Adrenal gland (tissue), 9 donors: ENCODE measurements at regions not wholly inside any gene's neighbourhood (a gene's known extent, or its start where the extent isn't known, plus 50 kb on each side); places are given as distances from the start of the nearest gene placed in this dataset.
A peak's percentile ranks its signal among the peaks of the same experiment; 100 is the strongest.

Source experiments
- DNase-seq, 7 donors: peaks; one replicate each; pipeline ENCODE4 v3.0.0-alpha.2; 2019 to 2020
- H3K27ac ChIP-seq, 5 donors: fragments of 200-600 bp; sonication (generic) in 4 of 5; 1 replicate in 3 of 5; 2 replicates in 2 of 5; pipeline versions ENCODE4 v1.5.1 to v1.8.0; 2016 to 2020; ENCODE audit warnings: mild to moderate bottlenecking in 1 of 5
- H3K27me3 ChIP-seq: fragments of 200-600 bp; 2 replicates; pipeline ENCODE4 v1.8.0; 2021
- H3K36me3 ChIP-seq, 2 donors: fragments of 200-600 bp; replicated peaks in 1 of 2; 1 replicate in 1 of 2; 2 replicates in 1 of 2; pipeline versions ENCODE4 v1.5.1 to v1.8.0; 2018 to 2022
- H3K4me1 ChIP-seq, 2 donors: fragments of 200-600 bp; replicated peaks in 1 of 2; 1 replicate in 1 of 2; 2 replicates in 1 of 2; pipeline versions ENCODE4 v1.5.1 to v1.8.0; 2018 to 2021
- H3K4me3 ChIP-seq, 4 donors: fragments of 200-600 bp; sonication (generic) in 3 of 4; one replicate each; pipeline ENCODE4 v1.5.1; 2016 to 2018
- H3K9me3 ChIP-seq, 3 donors: fragments of 200-600 bp; sonication (generic) in 1 of 3; replicated peaks in 1 of 3; 1 replicate in 2 of 3; 2 replicates in 1 of 3; pipeline versions ENCODE4 v1.5.1 to v1.8.0; 2016 to 2021
- CTCF ChIP-seq, 6 experiments: fragments of 450-650 bp in 4 of 6; fragments of 200-600 bp in 2 of 6; sonication (generic) in 1 of 6; IDR thresholded peaks; 1 replicate in 5 of 6; 2 replicates in 1 of 6; pipeline versions ENCODE4 v1.5.1 to v1.8.0; 2016 to 2021; ENCODE audit warnings: antibody characterized with exemption in 6 of 6, mild to moderate bottlenecking in 2 of 6, moderate library complexity in 1 of 6
- POLR2A ChIP-seq, 2 donors: fragments of 450-650 bp; IDR thresholded peaks; one replicate each; pipeline ENCODE4 v1.6.1; 2017; ENCODE audit warnings: antibody characterized with exemption in 2 of 2, mild to moderate bottlenecking in 2 of 2, moderate library complexity in 1 of 2
- WGBS, 4 donors: extraction: QIAGEN DNeasy Blood & Tissue Kit in 2 of 4; methylation state at CpG; one replicate each; pipeline versions ENCODE4 v1.1.5 to v1.1.7; 2013 to 2017; 5-methylcytosine and 5-hydroxymethylcytosine counted together
- intact Hi-C, 2 donors: fragments of 100-400 bp; cut with DNase I; formaldehyde crosslinking; loops; one replicate each; pipeline versions ENCODE4 v1.14.1 to v1.15.0; 2022 to 2023
- donor health status: healthy with polysubstance abuse.
- donor health status: Bipolar disorder and iron deficiency.
- donor health status: DM: yes; HTN: yes; CAD: no.
- donor health status: DM: no; HTN: no; CAD: no.
- donor health status: DM: no; HTN: no; CAD: no.

GRCh38 chr20:60838297-60838696, 413.8 kb upstream of the CDH4 start:
- H3K4me1 ChIP-seq, result no peaks in the 10 kb centered on the region
- no peaks in the 10 kb centered on the region for H3K36me3 ChIP-seq
- H3K27me3 ChIP-seq, result peaks cover 3% of the 10 kb centered on the region
- H3K9me3 ChIP-seq, result no peaks in the 10 kb centered on the region
- intact Hi-C loops, result no loop called here
- H3K27ac ChIP-seq, result no peak overlapping the region
- TF ChIP-seq POLR2A (IDR thresholded peaks at IDR 0.05), result no peak
- TF ChIP-seq CTCF (IDR thresholded peaks at IDR 0.05), result no peak
- WGBS, 4 donors, result 62 to 68% (median 67%) methylated on average over 3 of the region's 3 CpGs
- DNase-seq, result no peak
- no peak overlapping the region for H3K4me3 ChIP-seq

- H3K4me3 ChIP-seq, result no peak overlapping the region
- no peaks in the 10 kb centered on the region for H3K9me3 ChIP-seq
- WGBS, 4 donors, result 73 to 79% (median 73%) methylated on average over 3 of the region's 3 CpGs
- no peak overlapping the region for H3K27ac ChIP-seq
- no peak for TF ChIP-seq CTCF (IDR thresholded peaks at IDR 0.05)
- TF ChIP-seq POLR2A (IDR thresholded peaks at IDR 0.05), result no peak
- intact Hi-C loops, result no loop called here
- peaks cover 3% of the 10 kb centered on the region for H3K27me3 ChIP-seq
- no peaks in the 10 kb centered on the region for H3K36me3 ChIP-seq
- DNase-seq, result no peak
- H3K4me1 ChIP-seq, result no peaks in the 10 kb centered on the region
Measured at GRCh38 chr20:60840971-60841370, 411.1 kb upstream of the CDH4 start.

- Histone ChIP-seq H3K27me3 (peaks cover 3% of the 10 kb centered on the region), H3K4me3 (no peak overlapping the region), H3K4me1 (no peaks in the 10 kb centered on the region), H3K36me3 (no peaks in the 10 kb centered on the region), H3K27ac (no peak overlapping the region), H3K9me3 (no peaks in the 10 kb centered on the region)
- no peak for TF ChIP-seq POLR2A (IDR thresholded peaks at IDR 0.05)
- TF ChIP-seq CTCF (IDR thresholded peaks at IDR 0.05), result no peak
- intact Hi-C loops, result no loop called here
- no peak for DNase-seq
- WGBS, 4 donors, result 55 to 79% (median 61%) methylated on average over 4 of the region's 4 CpGs
Measured at GRCh38 chr20:60845146-60845545, 406.9 kb upstream of the CDH4 start.

GRCh38 chr20:60851826-60852704, 400.0 kb upstream of the CDH4 start:
- TF ChIP-seq POLR2A (IDR thresholded peaks at IDR 0.05) (no peak), CTCF (IDR thresholded peaks at IDR 0.05) (peak in 3 of 6 experiments; percentile 13 to 21 (median 15))
- WGBS, 4 donors, result 30 to 47% (median 38%) methylated on average over 8 to 9 of the region's 9 CpGs
- H3K27me3 ChIP-seq, result no peaks in the 10 kb centered on the region
- no peak overlapping the region for H3K4me3 ChIP-seq
- no peaks in the 10 kb centered on the region for H3K4me1 ChIP-seq
- H3K9me3 ChIP-seq, result no peaks in the 10 kb centered on the region
- intact Hi-C loops, result no loop called here
- no peak overlapping the region for H3K27ac ChIP-seq
- no peaks in the 10 kb centered on the region for H3K36me3 ChIP-seq
- DNase-seq, result no peak
